Retinal pigment epithelial cell (primary cell): ENCODE measurements at regions not wholly inside any gene's neighbourhood (a gene's known extent, or its start where the extent isn't known, plus 50 kb on each side); places are given as distances from the start of the nearest gene placed in this dataset.

Source experiments
- DNase-seq: peaks from one replicate; pipeline ENCODE4 v3.0.0-alpha.2; 2010; ENCODE audit warnings: low read depth
- H3K4me3 ChIP-seq: 2 replicates; pipeline ENCODE4 v1.5.1; 2011; ENCODE audit warnings: mild to moderate bottlenecking, low read length, control low read depth, moderate library complexity
- TF ChIP-seq, protein P1 (sequence below): conservative IDR thresholded peaks from 2 replicates; pipeline ENCODE4 v1.5.1; 2011; ENCODE audit warnings: low read depth, low read length, control low read depth, inconsistent platforms

- no peak for DNase-seq
- TF ChIP-seq, protein P1, sequence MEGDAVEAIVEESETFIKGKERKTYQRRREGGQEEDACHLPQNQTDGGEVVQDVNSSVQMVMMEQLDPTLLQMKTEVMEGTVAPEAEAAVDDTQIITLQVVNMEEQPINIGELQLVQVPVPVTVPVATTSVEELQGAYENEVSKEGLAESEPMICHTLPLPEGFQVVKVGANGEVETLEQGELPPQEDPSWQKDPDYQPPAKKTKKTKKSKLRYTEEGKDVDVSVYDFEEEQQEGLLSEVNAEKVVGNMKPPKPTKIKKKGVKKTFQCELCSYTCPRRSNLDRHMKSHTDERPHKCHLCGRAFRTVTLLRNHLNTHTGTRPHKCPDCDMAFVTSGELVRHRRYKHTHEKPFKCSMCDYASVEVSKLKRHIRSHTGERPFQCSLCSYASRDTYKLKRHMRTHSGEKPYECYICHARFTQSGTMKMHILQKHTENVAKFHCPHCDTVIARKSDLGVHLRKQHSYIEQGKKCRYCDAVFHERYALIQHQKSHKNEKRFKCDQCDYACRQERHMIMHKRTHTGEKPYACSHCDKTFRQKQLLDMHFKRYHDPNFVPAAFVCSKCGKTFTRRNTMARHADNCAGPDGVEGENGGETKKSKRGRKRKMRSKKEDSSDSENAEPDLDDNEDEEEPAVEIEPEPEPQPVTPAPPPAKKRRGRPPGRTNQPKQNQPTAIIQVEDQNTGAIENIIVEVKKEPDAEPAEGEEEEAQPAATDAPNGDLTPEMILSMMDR, result no peak
- H3K4me3 ChIP-seq, result no peak overlapping the region
Measured at GRCh38 chr1:184866586-184866985, 107.7 kb downstream of the NIBAN1 start.

DNA sequence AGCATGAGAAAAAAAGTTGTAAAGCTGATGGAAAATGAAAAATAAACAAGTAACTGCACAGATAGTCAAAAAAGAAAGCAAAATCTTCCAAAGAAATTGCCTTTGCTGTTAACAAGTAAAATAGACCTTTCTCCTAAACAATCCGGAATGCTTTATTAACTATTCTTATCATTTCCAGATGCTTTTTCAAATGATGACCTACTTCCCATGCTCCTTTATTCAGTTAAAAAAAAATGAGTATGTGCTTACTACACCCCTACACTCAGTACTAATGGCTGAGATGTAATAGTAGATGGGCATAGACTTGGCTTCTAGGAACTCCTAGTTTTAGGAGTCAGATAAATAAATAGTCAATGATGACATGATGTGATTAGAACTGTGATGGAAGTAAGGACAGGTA is 108.5 kb downstream of the NIBAN1 start:
- DNase-seq, result no peak
- TF ChIP-seq, protein P1, result no peak
- H3K4me3 ChIP-seq, result no peak overlapping the region

GRCh38 chr1:184861755-184862336 is 107.2 kb upstream of the EDEM3 start:
- DNase-seq, result no peak
- TF ChIP-seq, protein P1, result no peak
- H3K4me3 ChIP-seq, result no peak overlapping the region

- DNase-seq, result no peak
- TF ChIP-seq, protein P1, result no peak
- no peak overlapping the region for H3K4me3 ChIP-seq
Measured at GRCh38 chr1:184860985-184861754, 106.5 kb upstream of the EDEM3 start.

GRCh38 chr1:184860535-184860934 is 105.9 kb upstream of the EDEM3 start:
- TF ChIP-seq, protein P1, result no peak
- no peak for DNase-seq
- H3K4me3 ChIP-seq, result no peak overlapping the region

DNA sequence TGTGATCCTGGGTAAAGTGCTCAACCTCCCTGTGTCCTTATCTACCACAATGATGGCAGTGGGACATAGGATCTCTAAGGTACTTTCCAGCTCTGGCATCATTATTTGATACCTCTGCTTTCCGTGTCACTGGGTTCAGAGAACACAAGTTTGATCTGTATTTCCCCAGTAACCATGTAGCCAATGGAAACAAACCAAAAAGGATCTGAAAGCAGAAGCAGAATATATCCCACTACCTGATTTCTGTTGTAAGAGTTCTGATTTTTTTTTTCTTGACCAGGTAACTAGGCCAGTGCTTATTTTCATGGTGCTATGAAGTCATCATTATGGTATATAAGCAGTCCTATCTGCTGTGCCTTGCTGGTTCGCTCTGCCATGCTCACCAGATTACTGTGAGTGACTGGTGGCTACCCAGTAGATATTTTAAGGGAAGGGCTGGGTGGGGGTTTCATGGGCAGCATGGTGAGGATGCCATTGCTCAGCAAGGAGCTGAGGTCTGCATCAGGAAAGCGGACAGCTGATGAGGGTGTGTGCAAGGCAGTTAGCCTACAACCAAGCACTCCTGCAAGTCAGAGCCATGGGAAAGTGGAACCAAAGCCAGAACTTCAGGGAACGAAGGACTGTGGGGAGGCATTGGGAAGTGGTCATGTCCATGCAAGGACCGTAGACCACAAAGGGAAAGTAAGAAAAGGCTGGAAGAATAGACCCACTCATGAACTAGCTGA is 104.9 kb upstream of the EDEM3 start:
- no peak overlapping the region for H3K4me3 ChIP-seq
- TF ChIP-seq, protein P1, result no peak
- DNase-seq, result no peak
